ENCODE measurements at regions not wholly inside any gene's neighbourhood (a gene's known extent, or its start where the extent isn't known, plus 50 kb on each side); places are given as distances from the start of the nearest gene placed in this dataset.

- H3K27me3 ChIP-seq (replicated peaks; ENCODE audit: insufficient read depth), result no peaks in the 10 kb centered on the region
- H3K4me3 ChIP-seq, result peak overlapping the region; percentile 66
- peaks cover 10 to 47% of the 10 kb centered on the region in 2 donors for H3K4me1 ChIP-seq (ENCODE audit: control insufficient read depth in 1 of 2, low read depth in 2 of 2)
- TF ChIP-seq, protein P1, sequence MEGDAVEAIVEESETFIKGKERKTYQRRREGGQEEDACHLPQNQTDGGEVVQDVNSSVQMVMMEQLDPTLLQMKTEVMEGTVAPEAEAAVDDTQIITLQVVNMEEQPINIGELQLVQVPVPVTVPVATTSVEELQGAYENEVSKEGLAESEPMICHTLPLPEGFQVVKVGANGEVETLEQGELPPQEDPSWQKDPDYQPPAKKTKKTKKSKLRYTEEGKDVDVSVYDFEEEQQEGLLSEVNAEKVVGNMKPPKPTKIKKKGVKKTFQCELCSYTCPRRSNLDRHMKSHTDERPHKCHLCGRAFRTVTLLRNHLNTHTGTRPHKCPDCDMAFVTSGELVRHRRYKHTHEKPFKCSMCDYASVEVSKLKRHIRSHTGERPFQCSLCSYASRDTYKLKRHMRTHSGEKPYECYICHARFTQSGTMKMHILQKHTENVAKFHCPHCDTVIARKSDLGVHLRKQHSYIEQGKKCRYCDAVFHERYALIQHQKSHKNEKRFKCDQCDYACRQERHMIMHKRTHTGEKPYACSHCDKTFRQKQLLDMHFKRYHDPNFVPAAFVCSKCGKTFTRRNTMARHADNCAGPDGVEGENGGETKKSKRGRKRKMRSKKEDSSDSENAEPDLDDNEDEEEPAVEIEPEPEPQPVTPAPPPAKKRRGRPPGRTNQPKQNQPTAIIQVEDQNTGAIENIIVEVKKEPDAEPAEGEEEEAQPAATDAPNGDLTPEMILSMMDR (IDR thresholded peaks at IDR 0.05), result no peak
- DNase-seq (ENCODE audit: low spot score), result no peak
- peak overlapping the region; percentile 78 to 88 for H3K27ac ChIP-seq
- ATAC-seq (ENCODE audit: insufficient number of reproducible peaks, low FRiP score, low read depth), result no peak
- no peaks in the 10 kb centered on the region for H3K9me3 ChIP-seq
- H3K36me3 ChIP-seq, result no peaks in the 10 kb centered on the region
Measured at GRCh38 chr9:14031810-14032209, 282.1 kb downstream of the NFIB start.

GRCh38 chr9:14031060-14031414, 282.9 kb downstream of the NFIB start:
- Histone ChIP-seq H3K36me3 (no peaks in the 10 kb centered on the region), H3K4me3 (peak overlapping the region; percentile 66), H3K4me1 (ENCODE audit: control insufficient read depth in 1 of 2, low read depth in 2 of 2) (peaks cover 10 to 53% of the 10 kb centered on the region in 2 donors), H3K27me3 (replicated peaks; ENCODE audit: insufficient read depth) (no peaks in the 10 kb centered on the region), H3K27ac (peak overlapping the region; percentile 78 to 88), H3K9me3 (no peaks in the 10 kb centered on the region)
- peak; percentile 72 for ATAC-seq (ENCODE audit: insufficient number of reproducible peaks, low FRiP score, low read depth)
- TF ChIP-seq, protein P1 (IDR thresholded peaks at IDR 0.05), result no peak
- no peak for DNase-seq (ENCODE audit: low spot score)

- H3K4me1 ChIP-seq (ENCODE audit: control insufficient read depth in 1 of 2, low read depth in 2 of 2), result peaks cover 10 to 53% of the 10 kb centered on the region in 2 donors
Measured at GRCh38 chr9:14030375-14031059, 283.4 kb downstream of the NFIB start.

DNA sequence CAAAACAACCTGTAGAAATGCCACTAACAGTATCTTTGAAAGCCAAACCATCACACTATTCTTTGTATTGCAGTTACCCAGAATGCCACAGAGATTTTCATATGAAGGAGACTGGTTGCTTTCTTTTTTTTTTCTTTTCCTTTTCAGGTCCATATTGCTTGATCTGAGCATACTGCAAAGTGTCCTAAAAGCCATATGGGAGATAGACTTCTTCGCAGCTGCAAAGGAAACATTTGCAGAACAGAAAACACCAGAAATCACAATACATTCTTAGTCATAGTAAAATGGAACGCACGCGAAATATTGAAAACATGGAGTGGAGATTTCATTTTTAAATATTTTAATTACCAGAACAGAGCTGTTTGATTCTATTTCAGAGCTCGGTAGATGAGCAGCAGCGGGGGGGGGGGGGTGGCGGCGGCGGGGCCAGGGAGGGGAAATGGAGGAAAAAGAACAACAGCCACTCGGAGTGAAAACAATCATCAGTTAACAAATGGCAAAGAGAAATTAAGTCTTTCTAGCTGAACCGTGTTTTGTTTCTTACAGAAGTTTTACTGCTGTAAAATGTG, 284.1 kb downstream of the NFIB start:
- ATAC-seq (ENCODE audit: insufficient number of reproducible peaks, low FRiP score, low read depth) (no peak), DNase-seq (ENCODE audit: low spot score) (no peak)
- Histone ChIP-seq H3K36me3 (no peaks in the 10 kb centered on the region), H3K4me3 (peak overlapping the region; percentile 66), H3K27me3 (replicated peaks; ENCODE audit: insufficient read depth) (no peaks in the 10 kb centered on the region), H3K9me3 (no peaks in the 10 kb centered on the region), H3K27ac (peak overlapping the region; percentile 78 to 88), H3K4me1 (ENCODE audit: control insufficient read depth in 1 of 2, low read depth in 2 of 2) (peaks cover 10 to 53% of the 10 kb centered on the region in 2 donors)
- TF ChIP-seq, protein P1 (IDR thresholded peaks at IDR 0.05), result no peak

More at GRCh38 chr9:14030375-14031059, 283.4 kb downstream of the NFIB start:
- peak overlapping the region; percentile 78 to 88 for H3K27ac ChIP-seq
- TF ChIP-seq, protein P1 (IDR thresholded peaks at IDR 0.05), result no peak
- H3K36me3 ChIP-seq, result no peaks in the 10 kb centered on the region
- DNase-seq (ENCODE audit: low spot score) (no peak), ATAC-seq (ENCODE audit: insufficient number of reproducible peaks, low FRiP score, low read depth) (no peak)
- H3K9me3 ChIP-seq, result no peaks in the 10 kb centered on the region
- peak overlapping the region; percentile 66 for H3K4me3 ChIP-seq
- no peaks in the 10 kb centered on the region for H3K27me3 ChIP-seq (replicated peaks; ENCODE audit: insufficient read depth)

DNA sequence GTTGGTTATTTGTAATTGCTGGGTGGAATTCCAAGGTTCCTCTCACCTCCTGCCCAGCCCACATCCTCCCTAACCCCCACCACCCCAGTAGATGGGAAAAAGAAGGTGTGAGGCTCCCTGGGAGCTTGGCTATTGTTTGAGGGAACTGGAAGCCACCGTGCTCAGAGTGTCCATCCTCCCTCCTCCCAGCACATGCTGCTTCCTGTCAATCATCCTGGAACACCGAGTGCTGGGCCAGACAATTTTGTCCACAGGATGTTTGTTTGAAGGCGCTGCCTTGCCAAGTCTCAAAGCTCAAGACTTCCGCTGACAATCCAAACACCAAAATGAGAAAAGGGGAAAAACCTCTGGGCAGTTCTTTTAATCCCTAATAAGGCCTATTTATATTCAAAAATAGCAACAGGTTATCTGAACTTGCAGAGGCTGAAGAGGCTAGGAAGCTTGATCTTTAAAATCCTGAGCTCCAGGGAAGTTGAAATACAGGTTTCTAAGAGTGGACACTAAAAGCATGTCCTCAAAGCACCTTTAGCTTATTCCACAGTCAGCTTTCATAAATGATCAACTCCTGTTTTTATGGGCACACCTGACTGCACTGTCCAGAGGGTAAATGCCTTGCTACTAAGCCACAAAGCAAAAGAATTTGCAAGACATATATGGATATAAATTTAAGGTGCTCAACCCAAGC, 286.7 kb downstream of the NFIB start:
- ATAC-seq (ENCODE audit: insufficient number of reproducible peaks, low FRiP score, low read depth), result no peak
- H3K9me3 ChIP-seq, result no peaks in the 10 kb centered on the region
- peak overlapping the region; percentile 29 to 60 for H3K27ac ChIP-seq
- no peak overlapping the region for H3K4me3 ChIP-seq
- no peaks in the 10 kb centered on the region for H3K27me3 ChIP-seq (replicated peaks; ENCODE audit: insufficient read depth)
- DNase-seq (ENCODE audit: low spot score), result no peak
- no peaks in the 10 kb centered on the region for H3K36me3 ChIP-seq
- H3K4me1 ChIP-seq (ENCODE audit: control insufficient read depth in 1 of 2, low read depth in 2 of 2), result peaks cover 10 to 55% of the 10 kb centered on the region in 2 donors
- TF ChIP-seq, protein P1 (IDR thresholded peaks at IDR 0.05), result no peak

Measured in thoracic aorta (tissue), 2 donors.